ENCODE measurements at regions not wholly inside any gene's neighbourhood (a gene's known extent, or its start where the extent isn't known, plus 50 kb on each side); places are given as distances from the start of the nearest gene placed in this dataset.

DNA sequence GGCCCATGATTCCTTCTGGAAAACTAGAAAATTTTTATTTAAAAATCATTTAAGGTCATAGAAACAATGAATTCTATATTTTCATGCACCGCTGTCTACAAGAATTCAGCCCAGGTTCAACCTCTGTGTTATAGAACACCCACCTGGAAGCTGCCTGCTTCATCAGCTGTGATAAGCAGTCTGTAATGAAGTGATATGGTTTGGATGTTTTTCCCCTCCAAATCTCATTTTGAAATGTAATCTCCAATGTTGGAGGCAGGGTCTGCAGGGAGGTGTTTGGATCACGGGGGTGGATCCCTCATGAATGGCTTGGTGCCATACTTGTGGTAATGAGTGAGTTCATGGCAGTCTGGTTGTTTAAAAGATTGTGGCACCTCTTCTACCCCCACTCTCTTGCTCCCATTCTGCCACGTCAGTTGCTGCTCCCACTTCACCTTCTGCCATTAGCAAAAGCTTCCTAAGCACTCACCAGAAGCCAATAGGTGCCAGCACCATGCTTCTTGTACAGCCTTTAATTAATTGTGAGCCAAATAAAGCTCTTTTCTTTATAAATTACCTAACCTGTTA, 55.6 kb downstream of the MRPL32 start:
- DNase-seq, result no peak
- no peak for TF ChIP-seq POLR2A (IDR thresholded peaks at IDR 0.05)
- no peak for TF ChIP-seq EP300 (IDR thresholded peaks at IDR 0.05; ENCODE audit: low read depth)
- TF ChIP-seq, protein P1, sequence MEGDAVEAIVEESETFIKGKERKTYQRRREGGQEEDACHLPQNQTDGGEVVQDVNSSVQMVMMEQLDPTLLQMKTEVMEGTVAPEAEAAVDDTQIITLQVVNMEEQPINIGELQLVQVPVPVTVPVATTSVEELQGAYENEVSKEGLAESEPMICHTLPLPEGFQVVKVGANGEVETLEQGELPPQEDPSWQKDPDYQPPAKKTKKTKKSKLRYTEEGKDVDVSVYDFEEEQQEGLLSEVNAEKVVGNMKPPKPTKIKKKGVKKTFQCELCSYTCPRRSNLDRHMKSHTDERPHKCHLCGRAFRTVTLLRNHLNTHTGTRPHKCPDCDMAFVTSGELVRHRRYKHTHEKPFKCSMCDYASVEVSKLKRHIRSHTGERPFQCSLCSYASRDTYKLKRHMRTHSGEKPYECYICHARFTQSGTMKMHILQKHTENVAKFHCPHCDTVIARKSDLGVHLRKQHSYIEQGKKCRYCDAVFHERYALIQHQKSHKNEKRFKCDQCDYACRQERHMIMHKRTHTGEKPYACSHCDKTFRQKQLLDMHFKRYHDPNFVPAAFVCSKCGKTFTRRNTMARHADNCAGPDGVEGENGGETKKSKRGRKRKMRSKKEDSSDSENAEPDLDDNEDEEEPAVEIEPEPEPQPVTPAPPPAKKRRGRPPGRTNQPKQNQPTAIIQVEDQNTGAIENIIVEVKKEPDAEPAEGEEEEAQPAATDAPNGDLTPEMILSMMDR (IDR thresholded peaks at IDR 0.05), result no peak
- TF ChIP-seq POLR2AphosphoS5 (IDR thresholded peaks at IDR 0.05), result no peak
- no peaks in the 10 kb centered on the region for H3K36me3 ChIP-seq
- no peaks in the 10 kb centered on the region for H3K4me1 ChIP-seq
- H3K4me3 ChIP-seq, result no peak overlapping the region
- in situ Hi-C loops (cut with MboI; ENCODE audit: low pct_ligation_motif_present in 1 of 4, low pct_unique_long_range_greater_than_20kb in 1 of 4, low sequenced_read_pairs in 3 of 4), result no loop called here
- H3K9me3 ChIP-seq, result no peaks in the 10 kb centered on the region
- no peak overlapping the region for H3K27ac ChIP-seq
- intact Hi-C loops (cut with DNase I; ENCODE audit: low total_unique reads), result no loop called here
- 66 to 79% methylated on average over 2 to 3 of the region's 3 CpGs for WGBS, 2 donors (ENCODE audit: low coverage in 1 of 2)
- H3K27me3 ChIP-seq, result no peaks in the 10 kb centered on the region

DNA sequence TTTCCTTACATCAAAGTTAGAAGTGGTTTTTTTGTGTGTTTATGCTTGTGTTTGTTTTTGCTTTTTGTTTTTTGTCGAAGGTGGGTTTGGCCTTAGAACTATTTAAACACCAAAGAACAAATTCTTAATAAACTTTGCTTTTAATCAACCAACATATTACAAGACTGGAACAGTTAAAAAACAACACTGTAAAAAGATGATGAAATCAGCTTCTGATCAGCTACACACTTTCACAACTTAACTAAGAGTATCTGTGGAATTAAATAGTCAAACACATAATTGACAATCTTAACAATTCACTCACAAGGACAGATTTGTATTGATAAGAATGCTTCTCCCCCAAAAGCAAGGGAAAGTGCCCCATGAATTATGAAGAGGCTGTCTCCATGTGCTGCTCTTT, 58.8 kb downstream of the MRPL32 start:
- intact Hi-C loops (cut with DNase I; ENCODE audit: low total_unique reads), result no loop called here
- TF ChIP-seq EP300 (IDR thresholded peaks at IDR 0.05; ENCODE audit: low read depth), result no peak
- TF ChIP-seq, protein P1 (IDR thresholded peaks at IDR 0.05), result no peak
- no peak for TF ChIP-seq POLR2A (IDR thresholded peaks at IDR 0.05)
- TF ChIP-seq POLR2AphosphoS5 (IDR thresholded peaks at IDR 0.05), result no peak
- Histone ChIP-seq H3K4me1 (no peaks in the 10 kb centered on the region), H3K27ac (no peak overlapping the region), H3K36me3 (no peaks in the 10 kb centered on the region), H3K9me3 (no peaks in the 10 kb centered on the region), H3K4me3 (no peak overlapping the region), H3K27me3 (no peaks in the 10 kb centered on the region)
- no peak for DNase-seq
- WGBS, 2 donors (ENCODE audit: low coverage in 1 of 2), result 60 to 62% methylated on average over 1 of the region's 1 CpG
- in situ Hi-C loops (cut with MboI; ENCODE audit: low pct_ligation_motif_present in 1 of 4, low pct_unique_long_range_greater_than_20kb in 1 of 4, low sequenced_read_pairs in 3 of 4), result no loop called here

DNA sequence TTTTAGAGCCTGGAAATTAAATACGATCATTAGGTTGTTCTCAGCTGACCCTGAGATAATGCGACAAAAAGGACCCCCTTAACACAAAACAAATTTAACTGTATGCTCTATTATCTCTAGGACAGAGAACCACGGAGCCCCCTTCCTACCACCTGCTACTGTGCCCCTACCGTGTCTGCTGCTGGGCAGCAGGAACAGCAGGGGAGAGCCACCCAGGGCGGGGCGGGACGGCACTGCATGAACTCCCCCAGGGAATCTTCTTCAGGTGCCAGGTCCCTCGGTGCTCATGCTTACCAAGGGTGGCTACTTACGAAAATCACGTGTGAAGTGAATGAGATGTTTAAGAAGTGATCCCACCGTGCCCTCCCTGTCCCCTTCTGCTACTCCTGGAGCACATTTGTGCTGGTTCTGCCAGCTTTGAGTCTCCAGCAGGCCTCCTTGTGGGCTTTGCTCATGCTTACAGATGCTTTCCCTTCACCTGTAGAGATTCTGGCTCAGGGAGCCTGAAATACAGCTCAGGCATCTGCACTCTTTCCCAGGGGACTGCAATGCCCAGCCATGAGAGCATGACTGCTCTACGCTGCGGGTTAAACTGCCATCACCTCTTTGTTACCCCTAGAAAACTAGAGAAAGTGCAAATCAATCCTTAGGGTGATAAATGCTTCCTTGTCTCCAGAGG, 59.9 kb downstream of the MRPL32 start:
- no peak for TF ChIP-seq POLR2A (IDR thresholded peaks at IDR 0.05)
- TF ChIP-seq POLR2AphosphoS5 (IDR thresholded peaks at IDR 0.05), result no peak
- TF ChIP-seq, protein P1 (IDR thresholded peaks at IDR 0.05), result no peak
- TF ChIP-seq EP300 (IDR thresholded peaks at IDR 0.05; ENCODE audit: low read depth), result no peak
- WGBS, 2 donors (ENCODE audit: low coverage in 1 of 2), result 70 to 83% methylated on average over 3 to 13 of the region's 13 CpGs
- no peak overlapping the region for H3K4me3 ChIP-seq
- H3K27me3 ChIP-seq, result no peaks in the 10 kb centered on the region
- no peak for DNase-seq
- no peak overlapping the region for H3K27ac ChIP-seq
- no peaks in the 10 kb centered on the region for H3K4me1 ChIP-seq
- intact Hi-C loops (cut with DNase I; ENCODE audit: low total_unique reads) (no loop called here), in situ Hi-C loops (cut with MboI; ENCODE audit: low pct_ligation_motif_present in 1 of 4, low pct_unique_long_range_greater_than_20kb in 1 of 4, low sequenced_read_pairs in 3 of 4) (no loop called here)
- no peaks in the 10 kb centered on the region for H3K36me3 ChIP-seq
- H3K9me3 ChIP-seq, result no peaks in the 10 kb centered on the region

DNA sequence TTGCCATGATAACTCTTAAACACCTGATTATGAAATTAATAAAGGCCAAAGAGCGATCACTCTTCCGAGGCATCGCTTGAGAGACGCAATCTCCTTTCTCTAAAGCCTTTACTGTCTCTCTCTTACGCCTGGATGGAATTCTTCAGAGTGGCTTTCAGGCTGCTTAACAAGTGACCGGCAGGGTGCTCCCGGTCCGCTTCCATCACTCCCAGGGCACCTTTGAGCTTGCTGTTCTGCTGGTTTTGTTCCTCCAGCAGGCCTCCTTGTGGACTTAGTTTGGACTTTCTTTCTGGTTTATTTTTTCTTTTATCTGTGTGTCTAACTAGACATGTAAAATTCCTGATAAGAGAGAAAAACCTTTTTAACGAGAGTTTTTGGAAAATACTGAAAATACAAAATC, 60.9 kb downstream of the MRPL32 start:
- intact Hi-C loops (cut with DNase I; ENCODE audit: low total_unique reads) (no loop called here), in situ Hi-C loops (cut with MboI; ENCODE audit: low pct_ligation_motif_present in 1 of 4, low pct_unique_long_range_greater_than_20kb in 1 of 4, low sequenced_read_pairs in 3 of 4) (no loop called here)
- 86 to 89% methylated on average over 9 of the region's 9 CpGs for WGBS, 2 donors (ENCODE audit: low coverage in 1 of 2)

More for the DNA sequence above, 60.9 kb downstream of the MRPL32 start:
- Histone ChIP-seq H3K9me3 (no peaks in the 10 kb centered on the region), H3K27ac (no peak overlapping the region), H3K4me3 (no peak overlapping the region), H3K36me3 (no peaks in the 10 kb centered on the region), H3K4me1 (no peaks in the 10 kb centered on the region), H3K27me3 (no peaks in the 10 kb centered on the region)
- DNase-seq, result no peak
- no peak for TF ChIP-seq EP300 (IDR thresholded peaks at IDR 0.05; ENCODE audit: low read depth)
- no peak for TF ChIP-seq POLR2AphosphoS5 (IDR thresholded peaks at IDR 0.05)
- TF ChIP-seq, protein P1 (IDR thresholded peaks at IDR 0.05), result no peak
- TF ChIP-seq POLR2A (IDR thresholded peaks at IDR 0.05), result no peak
